Activated CD8-positive, alpha-beta T cell treated with anti-CD3 and anti-CD28 coated beads for 36 hours (primary cell): ENCODE measurements at regions not wholly inside any gene's neighbourhood (a gene's known extent, or its start where the extent isn't known, plus 50 kb on each side); places are given as distances from the start of the nearest gene placed in this dataset.

Experiments
- ATAC-seq: fragments of 200-7000 bp; cut with Tn5 transposase; one replicate; pipeline ENCODE4 v1.10.0; 2021; ENCODE audit warnings: mild to moderate bottlenecking, moderate library complexity
- CTCF ChIA-PET: fragments of 350-600 bp; sonication (Branson Sonifier 250); formaldehyde crosslinking; loops from one replicate; lab custom pipeline; 2021; ENCODE audit warnings: antibody characterized with exemption; lab: Charles Lee
- POLR2A ChIA-PET: fragments of 350-600 bp; sonication (Branson Sonifier 250); formaldehyde crosslinking; loops from one replicate; lab custom pipeline; 2021; ENCODE audit warnings: antibody characterized with exemption; lab: Charles Lee
- DNase-seq: peaks from one replicate; pipeline ENCODE4 v3.0.0-alpha.2; 2020
- H3K27ac Mint-ChIP-seq: one replicate; pipeline ENCODE4 v1.8.0; 2021; ENCODE audit warnings: mild to moderate bottlenecking, mixed read lengths
- H3K27me3 Mint-ChIP-seq: one replicate; pipeline ENCODE4 v1.8.0; 2021; ENCODE audit warnings: mixed read lengths
- H3K36me3 Mint-ChIP-seq: one replicate; pipeline ENCODE4 v1.8.0; 2021; ENCODE audit warnings: low read depth, mixed read lengths
- H3K4me1 Mint-ChIP-seq: one replicate; pipeline ENCODE4 v1.8.0; 2021; ENCODE audit warnings: low read depth, mixed read lengths
- H3K4me3 Mint-ChIP-seq: one replicate; pipeline ENCODE4 v1.8.0; 2021; ENCODE audit warnings: mild to moderate bottlenecking, moderate library complexity, mixed read lengths
- H3K9me3 Mint-ChIP-seq: one replicate; pipeline ENCODE4 v1.8.0; 2021; ENCODE audit warnings: mixed read lengths
- CTCF ChIP-seq: fragments of 200-600 bp; IDR thresholded peaks from one replicate; pipeline ENCODE4 v1.8.0; 2022; ENCODE audit warnings: antibody characterized with exemption, mild to moderate bottlenecking
- intact Hi-C: fragments of 100-400 bp; cut with micrococcal nuclease; formaldehyde crosslinking; loops from one replicate; pipeline ENCODE4 v1.10.0; 2022

GRCh38 chr3:78455166-78455565, 1312.6 kb downstream of the ROBO1 start:
- ATAC-seq (no peak), DNase-seq (no peak)
- H3K27me3 Mint-ChIP-seq: no peaks in the 10 kb centered on the region
- H3K4me3 Mint-ChIP-seq: no peak overlapping the region
- no peak overlapping the region for H3K27ac Mint-ChIP-seq
- intact Hi-C loops: no loop called here
- peaks cover 5% of the 10 kb centered on the region for H3K9me3 Mint-ChIP-seq
- CTCF ChIA-PET: no interaction called here
- no peak for TF ChIP-seq CTCF
- H3K36me3 Mint-ChIP-seq: no peaks in the 10 kb centered on the region
- no peaks in the 10 kb centered on the region for H3K4me1 Mint-ChIP-seq
- POLR2A ChIA-PET: no interaction called here

- intact Hi-C loops: no loop called here
- POLR2A ChIA-PET: no interaction called here
- H3K27ac Mint-ChIP-seq: no peak overlapping the region
- H3K4me3 Mint-ChIP-seq: no peak overlapping the region
- CTCF ChIA-PET: no interaction called here
- TF ChIP-seq CTCF: no peak
- H3K9me3 Mint-ChIP-seq: peaks cover 8% of the 10 kb centered on the region
- ATAC-seq (no peak), DNase-seq (no peak)
- no peaks in the 10 kb centered on the region for H3K36me3 Mint-ChIP-seq
- H3K27me3 Mint-ChIP-seq: no peaks in the 10 kb centered on the region
- H3K4me1 Mint-ChIP-seq: no peaks in the 10 kb centered on the region
Observed at GRCh38 chr3:78455712-78456433, 1311.9 kb downstream of the ROBO1 start.

GRCh38 chr3:78459796-78460195, 1308.0 kb downstream of the ROBO1 start:
- ATAC-seq (no peak), DNase-seq (no peak)
- Mint-ChIP-seq H3K27ac (no peak overlapping the region), H3K9me3 (peaks cover 20% of the 10 kb centered on the region), H3K36me3 (no peaks in the 10 kb centered on the region), H3K4me3 (no peak overlapping the region), H3K4me1 (no peaks in the 10 kb centered on the region), H3K27me3 (no peaks in the 10 kb centered on the region)
- ChIA-PET CTCF (no interaction called here), POLR2A (no interaction called here)
- TF ChIP-seq CTCF: no peak
- intact Hi-C loops: no loop called here

- ATAC-seq (no peak), DNase-seq (no peak)
- Mint-ChIP-seq H3K36me3 (no peaks in the 10 kb centered on the region), H3K27me3 (no peaks in the 10 kb centered on the region), H3K4me1 (no peaks in the 10 kb centered on the region), H3K9me3 (peaks cover 28% of the 10 kb centered on the region), H3K4me3 (no peak overlapping the region), H3K27ac (no peak overlapping the region)
- CTCF ChIA-PET: no interaction called here
- intact Hi-C loops: no loop called here
- POLR2A ChIA-PET: no interaction called here
- no peak for TF ChIP-seq CTCF
Observed at GRCh38 chr3:78462021-78462420, 1305.8 kb downstream of the ROBO1 start.

GRCh38 chr3:78476076-78476475, 1291.7 kb downstream of the ROBO1 start:
- CTCF ChIA-PET: no interaction called here
- H3K27me3 Mint-ChIP-seq: no peaks in the 10 kb centered on the region
- no peak for TF ChIP-seq CTCF

More at GRCh38 chr3:78476076-78476475, 1291.7 kb downstream of the ROBO1 start:
- intact Hi-C loops: no loop called here
- Mint-ChIP-seq H3K27ac (no peak overlapping the region), H3K9me3 (peaks cover 11% of the 10 kb centered on the region), H3K36me3 (no peaks in the 10 kb centered on the region), H3K4me1 (no peaks in the 10 kb centered on the region), H3K4me3 (no peak overlapping the region)
- ATAC-seq (no peak), DNase-seq (no peak)
- POLR2A ChIA-PET: no interaction called here
